8988T (cell line): ENCODE measurements at regions not wholly inside any gene's neighbourhood (a gene's known extent, or its start where the extent isn't known, plus 50 kb on each side); places are given as distances from the start of the nearest gene placed in this dataset.
A peak's percentile ranks its signal among the peaks of the same experiment; 100 is the strongest.

ENCODE experiments used
- DNase-seq: peaks from one replicate; pipeline ENCODE4 v3.0.0; 2011

- DNase-seq: no peak
Measured at GRCh38 chr20:23203310-23203709, 117.2 kb upstream of the CD93 start.

- no peak for DNase-seq
Measured at GRCh38 chr20:23201658-23202057, 115.5 kb upstream of the CD93 start.

- DNase-seq: peak; percentile 46
Measured at GRCh38 chr20:23200914-23201313, 114.8 kb upstream of the CD93 start.

- no peak for DNase-seq
Measured at GRCh38 chr20:23200413-23200812, 114.3 kb upstream of the CD93 start.

- no peak for DNase-seq
Measured at GRCh38 chr20:23199356-23199755, 113.2 kb upstream of the CD93 start.

- no peak for DNase-seq
Measured at GRCh38 chr20:23198815-23199214, 112.7 kb upstream of the CD93 start.

- DNase-seq: no peak
Measured at GRCh38 chr20:23197836-23198235, 111.7 kb upstream of the CD93 start.

GRCh38 chr20:23195636-23196035 is 109.5 kb upstream of the CD93 start:
- DNase-seq: no peak

- no peak for DNase-seq
Measured at GRCh38 chr20:23193801-23194384, 107.8 kb upstream of the CD93 start.

- DNase-seq: no peak
Measured at GRCh38 chr20:23192469-23192868, 106.3 kb upstream of the CD93 start.

GRCh38 chr20:23190557-23190956 is 104.4 kb upstream of the CD93 start:
- no peak for DNase-seq

- no peak for DNase-seq
Measured at GRCh38 chr20:23189854-23190253, 103.7 kb upstream of the CD93 start.

GRCh38 chr20:23189341-23189740 is 103.2 kb upstream of the CD93 start:
- DNase-seq: no peak

GRCh38 chr20:23188377-23189169 is 102.4 kb upstream of the CD93 start:
- DNase-seq: no peak

GRCh38 chr20:23187751-23188150 is 101.6 kb upstream of the CD93 start:
- DNase-seq: no peak

GRCh38 chr20:23186808-23187207 is 100.7 kb upstream of the CD93 start:
- no peak for DNase-seq

- DNase-seq: no peak
Measured at GRCh38 chr20:23180451-23180921, 94.4 kb upstream of the CD93 start.

- DNase-seq: no peak
Measured at GRCh38 chr20:23179766-23180403, 93.8 kb upstream of the CD93 start.

- no peak for DNase-seq
Measured at GRCh38 chr20:23178806-23179205, 92.7 kb upstream of the CD93 start.

GRCh38 chr20:23174821-23175220 is 88.7 kb upstream of the CD93 start:
- DNase-seq: no peak

GRCh38 chr20:23167431-23167830 is 81.3 kb upstream of the CD93 start:
- no peak for DNase-seq

- no peak for DNase-seq
Measured at GRCh38 chr20:23166563-23166962, 80.4 kb upstream of the CD93 start.

GRCh38 chr20:23165964-23166363 is 79.8 kb upstream of the CD93 start:
- DNase-seq: no peak

GRCh38 chr20:23165307-23165750 is 79.2 kb upstream of the CD93 start:
- DNase-seq: no peak
